ENCODE measurements at regions not wholly inside any gene's neighbourhood (a gene's known extent, or its start where the extent isn't known, plus 50 kb on each side); places are given as distances from the start of the nearest gene placed in this dataset.

GRCh38 chr4:62898115-62898514 is 1511.1 kb downstream of the TECRL start:
- H2AFZ ChIP-seq (ENCODE audit: control insufficient read depth, low read length), result no peak overlapping the region
- dilution Hi-C loops (cut with MboI; ENCODE audit: extremely low pct_ligation_motif_present, low sequenced_read_pairs), result no loop called here

GRCh38 chr4:62896721-62897120 is 1512.5 kb downstream of the TECRL start:
- DNase-seq (ENCODE audit: low read depth, low spot score), result no peak
- no peaks in the 10 kb centered on the region for H3K9me3 ChIP-seq (ENCODE audit: control insufficient read depth, low read depth, low read length)
- H4K20me1 ChIP-seq (ENCODE audit: control insufficient read depth, extremely low read depth, insufficient read depth, low read length), result no peaks in the 10 kb centered on the region
- no peak overlapping the region for H2AFZ ChIP-seq (ENCODE audit: control insufficient read depth, low read length)
- H3K27ac ChIP-seq (ENCODE audit: control insufficient read depth, insufficient read depth, low read length), result no peak overlapping the region
- dilution Hi-C loops (cut with MboI; ENCODE audit: extremely low pct_ligation_motif_present, low sequenced_read_pairs), result no loop called here
- TF ChIP-seq EZH2 (IDR thresholded peaks at IDR 0.05; ENCODE audit: low read length), result no peak
- TF ChIP-seq CTCF (optimal IDR thresholded peaks at IDR 0.05 in 1 of 3, IDR thresholded peaks at IDR 0.05 in 1 of 3, conservative IDR thresholded peaks at IDR 0.05 in 1 of 3; ENCODE audit: extremely low read depth in 1 of 3, insufficient read depth in 2 of 3, low read length in 3 of 3), result no peak
- no peaks in the 10 kb centered on the region for H3K4me1 ChIP-seq (ENCODE audit: control insufficient read depth, extremely low read depth, insufficient read depth, low read length)
- H3K4me3 ChIP-seq (ENCODE audit: control insufficient read depth in 2 of 3, extremely low read depth in 1 of 3, insufficient read depth in 2 of 3, low read depth in 1 of 3, low read length in 3 of 3), result no peak overlapping the region
- no peaks in the 10 kb centered on the region for H3K27me3 ChIP-seq (ENCODE audit: control insufficient read depth, extremely low read depth, insufficient read depth, low read length)
- H3K9ac ChIP-seq (ENCODE audit: control insufficient read depth, extremely low read depth, insufficient read depth, low read length), result no peak overlapping the region
- no peak overlapping the region for H3K4me2 ChIP-seq (ENCODE audit: control insufficient read depth, extremely low read depth, insufficient read depth, low read depth, low read length)
- FAIRE-seq, result no peak
- no peaks in the 10 kb centered on the region for H3K9me1 ChIP-seq (ENCODE audit: control insufficient read depth, extremely low read depth, insufficient read depth, low read length)
- no peaks in the 10 kb centered on the region for H3K36me3 ChIP-seq (ENCODE audit: control insufficient read depth in 2 of 2, extremely low read depth in 1 of 2, insufficient read depth in 2 of 2, low read length in 2 of 2)
- no peaks in the 10 kb centered on the region for H3K79me2 ChIP-seq (ENCODE audit: control insufficient read depth, insufficient read depth, low read length)

More at GRCh38 chr4:62898115-62898514, 1511.1 kb downstream of the TECRL start:
- TF ChIP-seq EZH2 (IDR thresholded peaks at IDR 0.05; ENCODE audit: low read length) (no peak), CTCF (optimal IDR thresholded peaks at IDR 0.05 in 1 of 3, IDR thresholded peaks at IDR 0.05 in 1 of 3, conservative IDR thresholded peaks at IDR 0.05 in 1 of 3; ENCODE audit: extremely low read depth in 1 of 3, insufficient read depth in 2 of 3, low read length in 3 of 3) (no peak)
- Histone ChIP-seq H4K20me1 (ENCODE audit: control insufficient read depth, extremely low read depth, insufficient read depth, low read length) (no peaks in the 10 kb centered on the region), H3K4me2 (ENCODE audit: control insufficient read depth, extremely low read depth, insufficient read depth, low read depth, low read length) (no peak overlapping the region), H3K4me1 (ENCODE audit: control insufficient read depth, extremely low read depth, insufficient read depth, low read length) (no peaks in the 10 kb centered on the region), H3K27ac (ENCODE audit: control insufficient read depth, insufficient read depth, low read length) (no peak overlapping the region), H3K9ac (ENCODE audit: control insufficient read depth, extremely low read depth, insufficient read depth, low read length) (no peak overlapping the region), H3K4me3 (ENCODE audit: control insufficient read depth in 2 of 3, extremely low read depth in 1 of 3, insufficient read depth in 2 of 3, low read depth in 1 of 3, low read length in 3 of 3) (no peak overlapping the region), H3K36me3 (ENCODE audit: control insufficient read depth in 2 of 2, extremely low read depth in 1 of 2, insufficient read depth in 2 of 2, low read length in 2 of 2) (no peaks in the 10 kb centered on the region), H3K9me1 (ENCODE audit: control insufficient read depth, extremely low read depth, insufficient read depth, low read length) (no peaks in the 10 kb centered on the region), H3K9me3 (ENCODE audit: control insufficient read depth, low read depth, low read length) (no peaks in the 10 kb centered on the region), H3K79me2 (ENCODE audit: control insufficient read depth, insufficient read depth, low read length) (no peaks in the 10 kb centered on the region), H3K27me3 (ENCODE audit: control insufficient read depth, extremely low read depth, insufficient read depth, low read length) (no peaks in the 10 kb centered on the region)
- DNase-seq (ENCODE audit: low read depth, low spot score) (no peak), FAIRE-seq (no peak)

All from keratinocyte (primary cell).